GM12878 (cell line): ENCODE measurements at regions not wholly inside any gene's neighbourhood (a gene's known extent, or its start where the extent isn't known, plus 50 kb on each side); places are given as distances from the start of the nearest gene placed in this dataset.

ENCODE experiments used
- ATF3 ChIP-seq: IDR thresholded peaks from 2 replicates; pipeline ENCODE4 v1.6.1; 2011; ENCODE audit warnings: low read depth, mild to moderate bottlenecking, low read length, moderate library complexity, borderline replicate concordance; ENCODE audit errors: extremely low read depth
- CBX3 ChIP-seq: fragments of 200-600 bp; sonication (generic); IDR thresholded peaks from 2 replicates; pipeline ENCODE4 v1.6.1; 2016; ENCODE audit warnings: low read depth, borderline replicate concordance
- CTCF ChIP-seq, 3 experiments: IDR thresholded peaks in 2 of 3; conservative IDR thresholded peaks in 1 of 3; 2 replicates each; pipeline ENCODE4 v1.5.1; 2011; ENCODE audit warnings: low read depth in 3 of 3, low read length in 3 of 3, mild to moderate bottlenecking in 3 of 3, control low read depth in 2 of 3, moderate library complexity in 2 of 3, inconsistent platforms in 1 of 3, mixed read lengths in 1 of 3; ENCODE audit not compliant: control insufficient read depth in 2 of 3, insufficient read depth in 1 of 3; ENCODE audit errors: extremely low read depth in 1 of 3
- EP300 ChIP-seq, 2 experiments: fragments of 150-350 bp in 1 of 2; IDR thresholded peaks; 2 replicates each; pipeline ENCODE4 v1.6.1; 2011 to 2012; ENCODE audit warnings: low read depth in 2 of 2, low read length in 2 of 2, borderline replicate concordance in 1 of 2, improper control_type of control experiment in 1 of 2, inconsistent platforms in 1 of 2; ENCODE audit not compliant: control insufficient read depth in 1 of 2
- HDAC6 ChIP-seq: fragments of 200-600 bp; sonication (generic); IDR thresholded peaks from one replicate; pipeline ENCODE4 v1.8.0; 2017; ENCODE audit warnings: antibody characterized with exemption; ENCODE audit not compliant: unreplicated experiment
- POLR2AphosphoS5 ChIP-seq: IDR thresholded peaks from 2 replicates; pipeline ENCODE4 v1.6.1; 2011; ENCODE audit warnings: mild to moderate bottlenecking, low read length, inconsistent platforms
- SP1 ChIP-seq: IDR thresholded peaks from one replicate; pipeline ENCODE4 v1.6.1; 2011; ENCODE audit warnings: low read depth, low read length
- ZNF687 ChIP-seq: fragments of 450-650 bp; IDR thresholded peaks from 2 replicates; pipeline ENCODE4 v1.6.1; 2017; ENCODE audit warnings: mild to moderate bottlenecking, moderate library complexity
- TF ChIP-seq, protein P1 (sequence below): fragments of 450-650 bp; IDR thresholded peaks from 2 replicates; pipeline ENCODE4 v1.6.1; 2018; ENCODE audit warnings: borderline replicate concordance, mild to moderate bottlenecking; ENCODE audit not compliant: partially characterized antibody

- no peak for TF ChIP-seq EP300 (IDR thresholded peaks at IDR 0.05; ENCODE audit: borderline replicate concordance in 1 of 2, control insufficient read depth in 1 of 2, low read depth in 2 of 2, low read length in 2 of 2)
- TF ChIP-seq CTCF (IDR thresholded peaks at IDR 0.05 in 2 of 3, conservative IDR thresholded peaks at IDR 0.05 in 1 of 3; ENCODE audit: control insufficient read depth in 2 of 3, extremely low read depth in 1 of 3, insufficient read depth in 1 of 3, low read depth in 3 of 3, low read length in 3 of 3), result no peak
- no peak for TF ChIP-seq CBX3
- TF ChIP-seq SP1, result no peak
- TF ChIP-seq ZNF687, result no peak
- no peak for TF ChIP-seq ATF3
- TF ChIP-seq POLR2AphosphoS5, result no peak
- TF ChIP-seq HDAC6, result no peak
- TF ChIP-seq, protein P1, sequence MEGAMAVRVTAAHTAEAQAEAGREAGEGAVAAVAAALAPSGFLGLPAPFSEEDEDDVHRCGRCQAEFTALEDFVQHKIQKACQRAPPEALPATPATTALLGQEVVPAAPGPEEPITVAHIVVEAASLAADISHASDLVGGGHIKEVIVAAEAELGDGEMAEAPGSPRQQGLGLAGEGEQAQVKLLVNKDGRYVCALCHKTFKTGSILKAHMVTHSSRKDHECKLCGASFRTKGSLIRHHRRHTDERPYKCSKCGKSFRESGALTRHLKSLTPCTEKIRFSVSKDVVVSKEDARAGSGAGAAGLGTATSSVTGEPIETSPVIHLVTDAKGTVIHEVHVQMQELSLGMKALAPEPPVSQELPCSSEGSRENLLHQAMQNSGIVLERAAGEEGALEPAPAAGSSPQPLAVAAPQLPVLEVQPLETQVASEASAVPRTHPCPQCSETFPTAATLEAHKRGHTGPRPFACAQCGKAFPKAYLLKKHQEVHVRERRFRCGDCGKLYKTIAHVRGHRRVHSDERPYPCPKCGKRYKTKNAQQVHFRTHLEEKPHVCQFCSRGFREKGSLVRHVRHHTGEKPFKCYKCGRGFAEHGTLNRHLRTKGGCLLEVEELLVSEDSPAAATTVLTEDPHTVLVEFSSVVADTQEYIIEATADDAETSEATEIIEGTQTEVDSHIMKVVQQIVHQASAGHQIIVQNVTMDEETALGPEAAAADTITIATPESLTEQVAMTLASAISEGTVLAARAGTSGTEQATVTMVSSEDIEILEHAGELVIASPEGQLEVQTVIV, result no peak
Observed at GRCh38 chr3:107222907-107223306, 154.3 kb upstream of the CCDC54 start.
